ENCODE measurements at regions not wholly inside any gene's neighbourhood (a gene's known extent, or its start where the extent isn't known, plus 50 kb on each side); places are given as distances from the start of the nearest gene placed in this dataset.
A peak's percentile ranks its signal among the peaks of the same experiment; 100 is the strongest.

- no peak for DNase-seq (ENCODE audit: low read depth)
Measured at GRCh38 chr1:201610858-201611257, 71.9 kb downstream of the NAV1 start.

GRCh38 chr1:201612645-201613044 is 73.7 kb downstream of the NAV1 start:
- no peak for DNase-seq (ENCODE audit: low read depth)

GRCh38 chr1:201614262-201615015 is 75.5 kb downstream of the NAV1 start:
- no peak for DNase-seq (ENCODE audit: low read depth)

- no peak for DNase-seq (ENCODE audit: low read depth)
Measured at GRCh38 chr1:201617157-201617556, 78.2 kb downstream of the NAV1 start.

GRCh38 chr1:201618389-201618788 is 79.5 kb downstream of the NAV1 start:
- DNase-seq (ENCODE audit: low read depth) = no peak

GRCh38 chr1:201618905-201619304 is 80.0 kb downstream of the NAV1 start:
- no peak for DNase-seq (ENCODE audit: low read depth)

- DNase-seq (ENCODE audit: low read depth) = no peak
Measured at GRCh38 chr1:201619513-201619912, 80.6 kb downstream of the NAV1 start.

GRCh38 chr1:201622353-201622752 is 83.4 kb downstream of the NAV1 start:
- DNase-seq (ENCODE audit: low read depth) = no peak

- DNase-seq (ENCODE audit: low read depth) = no peak
Measured at GRCh38 chr1:201622824-201623223, 83.9 kb downstream of the NAV1 start.

- DNase-seq (ENCODE audit: low read depth) = no peak
Measured at GRCh38 chr1:201624741-201625225, 85.9 kb downstream of the NAV1 start.

GRCh38 chr1:201625226-201625761 is 86.4 kb downstream of the NAV1 start:
- peak; percentile 91 for DNase-seq (ENCODE audit: low read depth)

- no peak for DNase-seq (ENCODE audit: low read depth)
Measured at GRCh38 chr1:201625851-201626251, 86.9 kb downstream of the NAV1 start.

GRCh38 chr1:201626629-201627275 is 87.8 kb downstream of the NAV1 start:
- DNase-seq (ENCODE audit: low read depth) = no peak

GRCh38 chr1:201628490-201628889 is 89.6 kb downstream of the NAV1 start:
- no peak for DNase-seq (ENCODE audit: low read depth)

- DNase-seq (ENCODE audit: low read depth) = no peak
Measured at GRCh38 chr1:201630582-201630981, 91.7 kb downstream of the NAV1 start.

- DNase-seq (ENCODE audit: low read depth) = no peak
Measured at GRCh38 chr1:201631037-201631436, 92.1 kb downstream of the NAV1 start.

- DNase-seq (ENCODE audit: low read depth) = no peak
Measured at GRCh38 chr1:201632364-201632952, 93.5 kb downstream of the NAV1 start.

GRCh38 chr1:201633297-201633696 is 94.4 kb downstream of the NAV1 start:
- no peak for DNase-seq (ENCODE audit: low read depth)

GRCh38 chr1:201633811-201634210 is 94.9 kb downstream of the NAV1 start:
- no peak for DNase-seq (ENCODE audit: low read depth)

GRCh38 chr1:201634261-201634660 is 95.3 kb downstream of the NAV1 start:
- DNase-seq (ENCODE audit: low read depth) = no peak

- no peak for DNase-seq (ENCODE audit: low read depth)
Measured at GRCh38 chr1:201636097-201636496, 97.2 kb downstream of the NAV1 start.

GRCh38 chr1:201636510-201636971 is 97.6 kb downstream of the NAV1 start:
- no peak for DNase-seq (ENCODE audit: low read depth)
